ENCODE measurements at regions not wholly inside any gene's neighbourhood (a gene's known extent, or its start where the extent isn't known, plus 50 kb on each side); places are given as distances from the start of the nearest gene placed in this dataset.
"Not testable (repeated sequence)": the region's sequence is repeated elsewhere in the genome, so short reads cannot be mapped to it uniquely, and the experiment has no call there.

- no peaks in the 10 kb centered on the region for H3K9me3 ChIP-seq
- no peaks in the 10 kb centered on the region for H3K27me3 ChIP-seq
- TF ChIP-seq, protein P1, sequence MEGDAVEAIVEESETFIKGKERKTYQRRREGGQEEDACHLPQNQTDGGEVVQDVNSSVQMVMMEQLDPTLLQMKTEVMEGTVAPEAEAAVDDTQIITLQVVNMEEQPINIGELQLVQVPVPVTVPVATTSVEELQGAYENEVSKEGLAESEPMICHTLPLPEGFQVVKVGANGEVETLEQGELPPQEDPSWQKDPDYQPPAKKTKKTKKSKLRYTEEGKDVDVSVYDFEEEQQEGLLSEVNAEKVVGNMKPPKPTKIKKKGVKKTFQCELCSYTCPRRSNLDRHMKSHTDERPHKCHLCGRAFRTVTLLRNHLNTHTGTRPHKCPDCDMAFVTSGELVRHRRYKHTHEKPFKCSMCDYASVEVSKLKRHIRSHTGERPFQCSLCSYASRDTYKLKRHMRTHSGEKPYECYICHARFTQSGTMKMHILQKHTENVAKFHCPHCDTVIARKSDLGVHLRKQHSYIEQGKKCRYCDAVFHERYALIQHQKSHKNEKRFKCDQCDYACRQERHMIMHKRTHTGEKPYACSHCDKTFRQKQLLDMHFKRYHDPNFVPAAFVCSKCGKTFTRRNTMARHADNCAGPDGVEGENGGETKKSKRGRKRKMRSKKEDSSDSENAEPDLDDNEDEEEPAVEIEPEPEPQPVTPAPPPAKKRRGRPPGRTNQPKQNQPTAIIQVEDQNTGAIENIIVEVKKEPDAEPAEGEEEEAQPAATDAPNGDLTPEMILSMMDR (IDR thresholded peaks at IDR 0.05), result no peak
- H3K4me3 ChIP-seq (ENCODE audit: low read depth in 1 of 2, low read length in 1 of 2), result no peak overlapping the region
- no peaks in the 10 kb centered on the region for H3K4me1 ChIP-seq (ENCODE audit: control insufficient read depth in 1 of 2, insufficient read depth in 1 of 2, low read depth in 1 of 2, low read length in 1 of 2)
- no peak overlapping the region for H3K27ac ChIP-seq
- H3K36me3 ChIP-seq, result no peaks in the 10 kb centered on the region
Measured at GRCh38 chr21:14890141-14890540, 174.7 kb downstream of the NRIP1 start.

DNA sequence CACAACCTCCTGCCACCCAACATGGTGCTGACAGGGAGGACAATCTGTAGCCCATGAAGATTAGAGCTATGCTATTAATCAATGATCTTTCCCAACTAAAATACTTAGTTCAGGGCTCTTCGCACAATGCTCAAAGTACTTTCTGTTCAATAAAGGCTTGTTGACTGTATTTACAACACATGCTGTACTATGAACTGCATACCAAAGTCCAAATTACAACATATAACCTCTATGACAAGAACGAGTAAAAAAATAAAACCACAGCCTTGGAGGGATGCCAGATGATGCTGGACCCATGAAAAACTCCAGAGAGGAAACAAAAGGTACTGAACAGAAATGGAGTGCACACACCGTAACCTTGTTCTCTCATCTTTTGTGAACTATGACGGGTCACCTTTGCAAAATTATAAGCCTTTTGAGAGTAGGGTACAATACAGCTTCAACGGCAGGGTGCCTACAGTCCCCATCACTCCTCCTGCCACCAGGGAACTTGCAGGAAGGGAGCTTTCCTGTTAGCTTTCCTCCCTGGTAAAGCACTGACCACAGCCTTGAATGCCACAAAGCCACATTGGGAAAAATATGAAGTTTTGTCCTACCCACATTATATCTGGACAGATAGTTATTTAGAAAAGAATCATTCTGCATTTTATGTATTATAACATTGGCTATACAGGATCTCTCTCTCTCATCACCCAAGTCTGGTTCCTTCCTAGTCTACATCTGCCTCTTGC is 175.6 kb downstream of the NRIP1 start:
- H3K27me3 ChIP-seq, result no peaks in the 10 kb centered on the region
- no peaks in the 10 kb centered on the region for H3K36me3 ChIP-seq
- TF ChIP-seq, protein P1 (IDR thresholded peaks at IDR 0.05), result no peak
- H3K4me1 ChIP-seq (ENCODE audit: control insufficient read depth in 1 of 2, insufficient read depth in 1 of 2, low read depth in 1 of 2, low read length in 1 of 2), result no peaks in the 10 kb centered on the region
- H3K9me3 ChIP-seq, result no peaks in the 10 kb centered on the region
- no peak overlapping the region for H3K4me3 ChIP-seq (ENCODE audit: low read depth in 1 of 2, low read length in 1 of 2)
- H3K27ac ChIP-seq, result no peak overlapping the region

GRCh38 chr21:14888202-14888601 is 176.6 kb downstream of the NRIP1 start:
- Histone ChIP-seq H3K4me3 (ENCODE audit: low read depth in 1 of 2, low read length in 1 of 2) (no peak overlapping the region), H3K27me3 (no peaks in the 10 kb centered on the region), H3K27ac (no peak overlapping the region), H3K36me3 (no peaks in the 10 kb centered on the region), H3K4me1 (ENCODE audit: control insufficient read depth in 1 of 2, insufficient read depth in 1 of 2, low read depth in 1 of 2, low read length in 1 of 2) (no peaks in the 10 kb centered on the region), H3K9me3 (no peaks in the 10 kb centered on the region)
- TF ChIP-seq, protein P1 (IDR thresholded peaks at IDR 0.05), result no peak

- TF ChIP-seq, protein P1 (IDR thresholded peaks at IDR 0.05), result no peak
- Histone ChIP-seq H3K4me1 (ENCODE audit: control insufficient read depth in 1 of 2, insufficient read depth in 1 of 2, low read depth in 1 of 2, low read length in 1 of 2) (no peaks in the 10 kb centered on the region), H3K27me3 (no peaks in the 10 kb centered on the region), H3K9me3 (no peaks in the 10 kb centered on the region), H3K4me3 (ENCODE audit: low read depth in 1 of 2, low read length in 1 of 2) (no peak overlapping the region), H3K27ac (no peak overlapping the region), H3K36me3 (no peaks in the 10 kb centered on the region)
Measured at GRCh38 chr21:14886001-14886400, 178.8 kb downstream of the NRIP1 start.

DNA sequence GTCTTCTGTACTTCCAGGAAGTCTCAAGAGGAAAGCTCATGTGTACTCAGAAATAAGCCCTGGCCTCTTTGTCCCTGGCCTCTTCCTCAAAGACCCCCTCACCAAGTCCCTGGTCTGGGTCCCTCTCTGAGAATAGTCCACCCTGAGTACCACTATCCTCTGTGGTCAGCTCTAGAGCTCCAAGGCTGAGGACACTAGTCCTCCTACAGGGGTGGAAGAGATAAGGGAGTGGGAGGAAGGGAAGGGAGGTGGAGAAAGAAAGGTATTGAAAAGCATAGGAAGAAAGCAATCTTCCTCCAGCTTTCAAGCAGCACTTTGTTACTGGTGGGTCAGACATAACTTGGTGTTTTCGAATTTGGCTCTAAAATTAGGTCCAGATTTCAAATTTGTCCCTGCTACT is 181.4 kb downstream of the NRIP1 start:
- Histone ChIP-seq H3K4me3 (ENCODE audit: low read depth in 1 of 2, low read length in 1 of 2) (no peak overlapping the region), H3K4me1 (ENCODE audit: control insufficient read depth in 1 of 2, insufficient read depth in 1 of 2, low read depth in 1 of 2, low read length in 1 of 2) (no peaks in the 10 kb centered on the region)
- TF ChIP-seq, protein P1 (IDR thresholded peaks at IDR 0.05), result no peak

DNA sequence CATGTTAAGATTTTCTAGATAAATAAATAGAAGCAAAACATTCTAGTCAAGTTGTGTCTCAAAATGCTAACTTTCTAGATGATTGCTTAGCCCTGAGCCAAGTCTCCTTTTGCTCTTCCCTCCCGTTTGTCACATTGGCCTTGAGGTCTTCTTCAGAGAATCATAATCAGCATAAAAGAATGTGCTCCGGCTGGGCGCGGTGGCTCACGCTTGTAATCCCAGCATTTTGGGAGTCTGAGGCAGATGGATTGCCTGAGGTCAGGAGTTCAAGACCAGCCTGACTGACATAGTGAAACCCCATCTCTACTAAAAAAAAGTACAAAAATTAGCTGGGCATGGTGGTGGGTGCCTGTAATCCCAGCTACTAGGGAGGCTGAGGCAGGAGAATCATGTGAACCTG is 182.3 kb downstream of the NRIP1 start:
- H3K27me3 ChIP-seq, H3K36me3 ChIP-seq: not testable (repeated sequence)

More for the DNA sequence above, 181.4 kb downstream of the NRIP1 start:
- no peaks in the 10 kb centered on the region for H3K9me3 ChIP-seq
- H3K36me3 ChIP-seq, result no peaks in the 10 kb centered on the region
- no peak overlapping the region for H3K27ac ChIP-seq
- H3K27me3 ChIP-seq, result no peaks in the 10 kb centered on the region

More for the DNA sequence above, 182.3 kb downstream of the NRIP1 start:
- H3K4me1 ChIP-seq (ENCODE audit: control insufficient read depth in 1 of 2, insufficient read depth in 1 of 2, low read depth in 1 of 2, low read length in 1 of 2); H3K4me3 ChIP-seq (ENCODE audit: low read depth in 1 of 2, low read length in 1 of 2); H3K27ac ChIP-seq; H3K9me3 ChIP-seq: not testable (repeated sequence)

All from neutrophil (primary cell).